Kidney epithelial cell (primary cell): ENCODE measurements at regions not wholly inside any gene's neighbourhood (a gene's known extent, or its start where the extent isn't known, plus 50 kb on each side); places are given as distances from the start of the nearest gene placed in this dataset.
A peak's percentile ranks its signal among the peaks of the same experiment; 100 is the strongest.

ENCODE experiments used
- DNase-seq: peaks from one replicate; pipeline ENCODE4 v3.0.0-alpha.2; 2010; ENCODE audit warnings: low read depth
- H3K27me3 ChIP-seq: 2 replicates; pipeline ENCODE4 v1.6.0; 2011; ENCODE audit warnings: low read length; ENCODE audit not compliant: control insufficient read depth, insufficient read depth
- H3K36me3 ChIP-seq: 2 replicates; pipeline ENCODE4 v1.5.1; 2011; ENCODE audit warnings: low read length; ENCODE audit not compliant: control insufficient read depth, insufficient read depth
- H3K4me3 ChIP-seq: 2 replicates; pipeline ENCODE4 v1.5.1; 2011; ENCODE audit warnings: low read depth, mild to moderate bottlenecking, control low read depth, low read length
- CTCF ChIP-seq: IDR thresholded peaks from 2 replicates; pipeline ENCODE4 v1.5.1; 2011; ENCODE audit warnings: mild to moderate bottlenecking, moderate library complexity, low read length, control low read depth, inconsistent platforms; ENCODE audit not compliant: insufficient read depth, poor library complexity, severe bottlenecking

- no peaks in the 10 kb centered on the region for H3K27me3 ChIP-seq
- no peak overlapping the region for H3K4me3 ChIP-seq
- no peak for DNase-seq
- no peaks in the 10 kb centered on the region for H3K36me3 ChIP-seq
- TF ChIP-seq CTCF, result no peak
Measured at GRCh38 chr11:128346804-128347203, 240.6 kb downstream of the ETS1 start.

- DNase-seq, result no peak
- Histone ChIP-seq H3K36me3 (no peaks in the 10 kb centered on the region), H3K27me3 (no peaks in the 10 kb centered on the region), H3K4me3 (no peak overlapping the region)
- TF ChIP-seq CTCF, result no peak
Measured at GRCh38 chr11:128345316-128345715, 242.0 kb downstream of the ETS1 start.

- TF ChIP-seq CTCF, result no peak
- Histone ChIP-seq H3K36me3 (no peaks in the 10 kb centered on the region), H3K4me3 (no peak overlapping the region), H3K27me3 (no peaks in the 10 kb centered on the region)
- no peak for DNase-seq
Measured at GRCh38 chr11:128343870-128344269, 243.5 kb downstream of the ETS1 start.

- no peak for DNase-seq
- TF ChIP-seq CTCF, result no peak
- no peak overlapping the region for H3K4me3 ChIP-seq
- H3K27me3 ChIP-seq, result no peaks in the 10 kb centered on the region
- H3K36me3 ChIP-seq, result no peaks in the 10 kb centered on the region
Measured at GRCh38 chr11:128343135-128343514, 244.2 kb downstream of the ETS1 start.

- H3K4me3 ChIP-seq, result no peak overlapping the region
Measured at GRCh38 chr11:128342511-128343134, 244.7 kb downstream of the ETS1 start.

More at GRCh38 chr11:128342511-128343134, 244.7 kb downstream of the ETS1 start:
- no peaks in the 10 kb centered on the region for H3K36me3 ChIP-seq
- no peak for TF ChIP-seq CTCF
- peak; percentile 57 for DNase-seq
- no peaks in the 10 kb centered on the region for H3K27me3 ChIP-seq
